ENCODE measurements at regions not wholly inside any gene's neighbourhood (a gene's known extent, or its start where the extent isn't known, plus 50 kb on each side); places are given as distances from the start of the nearest gene placed in this dataset.
"Not testable (repeated sequence)": the region's sequence is repeated elsewhere in the genome, so short reads cannot be mapped to it uniquely, and the experiment has no call there.

DNA sequence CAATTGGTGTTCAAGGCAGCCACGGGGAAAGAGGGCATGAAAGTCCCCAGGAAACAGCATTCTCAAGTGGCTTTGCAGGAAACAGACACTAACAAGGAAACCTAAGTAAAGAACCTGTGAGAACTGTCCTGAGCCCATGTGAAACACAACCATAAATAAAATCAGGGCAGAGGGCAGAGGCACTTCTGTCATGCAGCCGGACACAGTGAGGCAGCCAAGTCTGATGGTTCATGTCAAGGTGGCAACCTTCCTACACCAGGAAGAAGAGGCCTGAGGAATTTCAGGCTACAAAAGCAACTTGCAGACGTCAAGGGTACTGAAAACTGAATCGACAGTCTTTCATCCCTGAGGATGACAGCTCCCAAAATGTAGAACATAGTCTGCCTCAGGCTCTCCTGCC is 458.2 kb upstream of the NPVF start:
- in situ Hi-C loops (cut with HindIII; ENCODE audit: low sequenced_read_pairs): no loop called here

DNA sequence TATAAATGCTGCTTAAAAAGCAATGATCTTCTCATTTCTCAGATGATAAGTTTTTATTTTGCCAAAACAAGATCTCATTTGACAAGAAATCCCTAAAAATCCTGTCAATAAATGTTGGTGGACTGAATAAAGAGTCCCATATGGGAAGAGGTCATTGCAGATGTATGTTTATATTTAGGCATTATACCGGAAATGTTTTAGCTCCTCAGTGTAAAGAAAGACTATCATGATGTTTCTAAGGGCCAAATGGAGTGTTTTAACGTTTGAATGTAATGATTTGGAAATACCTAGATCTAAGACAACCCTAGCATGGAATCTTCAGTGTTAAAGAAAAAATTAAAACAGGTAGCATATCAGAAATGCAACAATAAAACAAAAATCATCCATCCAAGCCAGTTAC is 457.8 kb upstream of the NFE2L3 start:
- in situ Hi-C loops (cut with HindIII; ENCODE audit: low sequenced_read_pairs): no loop called here

DNA sequence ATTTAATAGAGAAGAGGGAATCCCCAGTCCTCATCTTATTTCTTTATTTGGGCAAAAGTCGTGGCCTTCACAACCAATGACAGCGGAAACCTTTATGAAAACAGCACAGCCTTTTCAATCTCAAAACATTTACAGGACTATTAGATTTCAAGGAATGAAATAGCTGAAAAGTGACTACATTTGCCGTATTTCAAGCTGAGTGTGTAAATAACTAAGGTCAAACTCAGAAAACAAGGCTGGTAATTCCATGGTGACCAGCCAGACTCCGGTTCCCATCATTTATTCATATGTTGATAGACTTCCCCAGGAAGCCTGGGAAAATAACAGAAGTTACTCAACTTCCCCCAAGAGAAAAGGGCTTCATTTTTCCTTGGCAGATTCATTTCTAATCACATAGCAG is 457.3 kb upstream of the NFE2L3 start:
- in situ Hi-C loops (cut with HindIII; ENCODE audit: low sequenced_read_pairs): no loop called here

DNA sequence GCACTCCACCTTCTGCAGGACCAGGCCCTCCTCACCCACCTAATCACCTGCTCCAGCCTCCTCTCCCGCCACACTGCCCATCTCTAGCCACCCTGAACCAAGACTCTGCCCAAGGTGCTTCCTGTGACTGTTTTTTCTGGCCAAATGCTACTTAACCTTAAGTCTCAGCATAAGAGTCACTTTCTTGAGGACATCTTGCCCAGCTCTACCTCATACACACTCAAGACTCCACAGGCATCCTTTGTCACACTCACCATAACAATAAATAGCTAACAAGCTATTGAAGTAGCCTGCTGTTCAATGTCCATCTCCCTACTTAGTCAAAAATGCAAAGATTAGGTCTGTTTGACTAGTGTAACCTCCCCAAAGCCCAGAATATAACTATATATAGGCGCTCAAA is 455.4 kb upstream of the NFE2L3 start:
- in situ Hi-C loops (cut with HindIII; ENCODE audit: low sequenced_read_pairs): no loop called here

DNA sequence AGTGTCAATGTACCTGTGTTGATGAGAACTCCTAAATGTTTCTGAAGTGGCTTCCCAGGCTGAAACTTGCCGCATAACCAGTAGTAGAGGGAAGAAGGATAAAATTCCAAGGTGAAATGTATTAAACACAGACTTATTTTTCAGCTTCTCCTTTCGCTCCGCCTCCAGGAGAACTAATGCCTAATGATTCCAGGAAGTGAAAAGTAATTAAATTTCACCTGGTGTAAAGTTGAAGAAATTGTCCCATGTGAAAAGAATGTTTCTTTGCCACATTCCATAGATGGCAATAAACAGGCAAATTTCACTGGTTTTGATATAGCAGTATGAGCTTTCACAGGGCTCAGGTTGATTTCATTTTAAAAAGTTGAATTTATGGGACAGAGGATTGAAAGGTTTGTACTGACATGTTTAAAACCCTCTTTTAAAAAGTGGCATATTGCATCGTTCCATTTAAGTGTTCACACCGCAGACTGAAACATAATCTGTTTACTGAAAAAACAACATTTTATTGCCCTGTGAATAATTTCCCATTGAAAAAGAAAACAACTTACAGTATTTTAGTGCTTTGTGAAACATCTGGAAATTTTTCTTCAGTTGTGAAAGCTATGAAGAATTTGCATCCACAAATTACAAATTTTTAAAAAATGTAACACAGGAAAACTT is 453.4 kb upstream of the NFE2L3 start:
- in situ Hi-C loops (cut with HindIII; ENCODE audit: low sequenced_read_pairs): no loop called here

DNA sequence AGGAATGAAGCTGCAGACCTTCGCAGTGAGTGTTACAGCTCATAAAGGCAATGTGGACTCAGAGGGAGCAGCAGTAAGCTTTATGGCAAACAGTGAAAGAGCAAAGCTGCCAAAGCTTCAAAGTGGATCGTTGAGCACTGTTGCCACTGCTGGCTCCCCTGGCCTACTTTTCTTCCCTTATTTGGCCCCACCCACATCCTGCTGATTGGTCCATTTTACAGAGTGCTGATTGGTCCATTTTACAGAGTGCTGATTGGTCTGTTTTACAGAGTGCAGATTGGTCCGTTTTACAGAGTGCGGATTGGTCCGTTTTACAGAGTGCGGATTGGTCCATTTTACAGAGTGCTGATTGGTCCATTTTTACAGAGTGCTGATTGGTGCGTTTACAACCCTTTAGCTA is 451.9 kb upstream of the NFE2L3 start:
- in situ Hi-C loops (cut with HindIII; ENCODE audit: low sequenced_read_pairs): not testable (repeated sequence)

DNA sequence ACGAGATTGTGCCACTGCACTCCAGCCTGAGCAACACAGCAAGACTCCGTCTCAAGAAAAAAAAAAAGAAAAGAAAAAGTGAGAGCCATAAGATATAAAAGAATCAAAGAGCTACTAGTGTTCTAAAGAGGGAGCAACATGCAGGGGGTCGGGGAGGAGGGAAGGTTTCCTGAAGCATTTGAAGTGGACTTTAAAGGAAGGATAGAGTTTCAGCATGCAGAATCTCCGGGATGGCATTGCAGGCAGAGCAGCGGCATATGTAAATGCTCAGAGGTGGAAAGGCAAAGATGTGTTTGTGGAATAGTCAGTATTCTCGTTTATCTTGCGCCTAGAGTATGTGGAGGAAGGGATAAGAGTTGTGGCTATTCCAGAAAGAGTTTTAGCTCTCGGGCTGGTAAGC is 447.6 kb upstream of the NFE2L3 start:
- in situ Hi-C loops (cut with HindIII; ENCODE audit: low sequenced_read_pairs): no loop called here

DNA sequence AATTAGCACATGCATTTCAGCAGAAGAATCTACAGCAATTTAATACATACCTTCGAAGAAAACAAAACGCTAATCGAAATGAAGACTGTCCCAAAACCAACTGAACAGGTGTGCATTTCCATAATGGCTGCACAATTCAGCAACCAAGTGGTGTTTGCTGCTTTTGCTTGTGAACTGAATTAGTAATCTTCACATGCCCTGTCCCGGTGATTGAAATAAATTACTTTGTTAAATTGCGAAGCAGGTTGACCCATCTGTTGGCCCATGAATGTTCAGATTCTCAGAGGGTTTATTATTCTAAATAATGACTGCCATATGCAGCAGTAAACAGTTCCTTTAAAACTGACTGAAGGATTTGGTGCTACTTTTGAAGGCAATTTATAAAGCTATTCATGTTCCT is 445.2 kb upstream of the NFE2L3 start:
- in situ Hi-C loops (cut with HindIII; ENCODE audit: low sequenced_read_pairs): no loop called here

DNA sequence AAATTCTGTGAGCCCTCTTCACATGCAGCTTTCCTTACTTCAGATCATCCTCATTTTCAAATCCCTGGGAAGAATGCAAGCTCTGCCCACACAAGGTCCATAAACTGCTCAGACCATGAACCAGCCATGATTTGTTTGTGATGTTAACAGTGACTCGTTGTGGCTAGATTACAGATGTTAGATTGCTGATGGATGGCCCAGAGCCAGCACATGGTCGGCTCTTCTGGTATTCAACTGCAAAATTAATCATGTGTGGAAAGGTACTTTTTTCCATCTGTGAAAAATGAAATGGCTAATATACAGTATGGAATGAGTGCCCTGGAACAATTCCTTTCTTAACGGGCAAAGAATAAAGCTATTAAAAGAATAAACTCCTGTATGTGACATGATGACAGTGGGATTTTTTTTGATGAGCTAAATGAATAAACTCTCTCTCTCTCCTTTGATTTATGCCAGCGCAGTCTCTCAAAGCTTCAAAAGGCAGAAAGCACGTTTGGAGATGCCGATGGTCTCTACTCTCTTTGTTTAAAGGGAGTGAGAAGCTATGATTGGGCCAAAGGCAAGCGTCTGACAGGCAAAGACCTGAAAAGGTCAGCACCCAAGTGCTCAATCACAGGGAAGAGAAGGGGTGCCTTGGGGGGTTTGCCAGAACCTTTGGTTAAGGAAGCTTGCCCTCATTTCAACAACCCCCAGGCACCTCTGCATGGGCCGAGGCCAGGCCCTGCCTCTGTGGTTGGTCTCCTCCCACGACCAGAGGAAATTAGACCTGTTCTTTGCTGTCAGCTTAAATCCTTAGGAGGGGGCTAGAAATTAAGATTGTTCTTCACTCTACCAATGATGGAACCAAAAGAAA is 444.0 kb upstream of the NFE2L3 start:
- in situ Hi-C loops (cut with HindIII; ENCODE audit: low sequenced_read_pairs): no loop called here

DNA sequence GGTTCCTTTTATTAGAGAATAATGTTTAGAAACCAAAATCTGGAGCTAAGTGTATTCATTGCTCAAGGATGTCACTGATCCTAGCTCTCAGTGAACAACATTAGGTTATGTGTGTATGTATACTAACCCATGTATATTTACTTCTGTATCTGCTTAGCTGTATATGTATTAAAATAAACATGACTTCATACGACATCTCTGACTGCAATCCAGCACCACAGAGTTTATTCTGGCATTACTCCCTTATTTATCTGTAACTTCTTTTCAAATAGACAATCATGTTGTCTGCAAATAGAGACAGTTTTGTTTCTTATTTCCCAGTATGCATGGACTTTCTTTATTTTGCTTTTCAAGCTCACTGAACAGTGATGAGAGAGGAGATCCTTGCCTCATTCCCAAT is 441.0 kb upstream of the NFE2L3 start:
- in situ Hi-C loops (cut with HindIII; ENCODE audit: low sequenced_read_pairs): no loop called here

DNA sequence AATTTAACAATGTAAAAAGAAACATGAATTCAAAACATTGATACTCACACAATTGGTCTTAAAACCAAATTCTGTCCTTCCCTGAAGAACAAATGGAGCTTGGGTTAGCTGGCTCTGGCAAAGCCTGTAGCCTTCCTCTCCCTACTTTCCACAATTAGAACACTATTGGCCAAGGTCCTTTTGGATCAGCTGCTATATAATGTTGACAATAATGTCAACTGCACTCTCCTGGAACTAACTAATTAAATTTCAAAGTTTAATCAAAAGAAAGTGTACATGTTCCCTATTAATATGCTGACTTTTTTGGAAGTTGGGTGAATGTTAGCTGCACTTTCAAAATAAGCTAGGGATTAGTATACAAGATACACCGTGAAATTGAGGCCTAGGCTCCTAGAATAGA is 440.1 kb upstream of the NFE2L3 start:
- in situ Hi-C loops (cut with HindIII; ENCODE audit: low sequenced_read_pairs): no loop called here

DNA sequence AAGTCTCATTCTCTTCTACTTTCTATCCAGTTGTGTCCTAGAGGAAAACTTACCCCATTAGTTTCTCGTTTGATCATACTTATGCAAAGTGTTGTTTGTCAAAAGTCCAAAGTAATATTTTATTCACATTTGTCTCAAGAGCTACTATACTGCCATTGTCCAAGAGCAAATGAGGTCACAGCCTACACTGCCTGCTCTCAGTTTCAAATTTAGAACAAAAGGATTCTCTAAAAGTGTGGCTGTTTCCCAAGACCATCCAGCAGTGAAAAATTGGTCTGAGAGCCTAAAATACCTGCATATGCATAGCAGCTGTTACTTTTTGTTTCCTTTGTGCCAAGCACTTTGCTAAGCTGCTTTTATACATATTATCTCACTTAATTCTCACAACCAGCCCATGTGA is 439.5 kb upstream of the NFE2L3 start:
- in situ Hi-C loops (cut with HindIII; ENCODE audit: low sequenced_read_pairs): no loop called here

DNA sequence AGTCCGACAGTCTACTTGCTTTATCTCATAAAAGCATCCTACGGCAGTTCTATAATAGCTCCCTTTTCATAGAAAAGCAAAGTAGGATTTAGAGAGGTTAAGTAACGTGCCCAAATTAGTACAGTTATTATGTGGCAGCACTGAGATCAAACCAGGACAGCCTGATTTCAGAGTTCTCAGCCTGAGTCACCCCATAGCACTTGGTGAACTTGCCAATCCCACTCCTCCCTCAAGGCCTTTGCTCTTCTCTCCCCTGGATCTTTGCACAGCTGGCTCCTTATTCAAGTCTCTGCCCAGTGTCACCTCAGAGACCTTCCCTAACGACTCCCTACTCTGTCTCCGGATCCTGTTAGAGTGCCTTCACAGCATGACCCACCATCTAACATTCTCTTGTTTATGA is 438.0 kb upstream of the NFE2L3 start:
- in situ Hi-C loops (cut with HindIII; ENCODE audit: low sequenced_read_pairs): no loop called here

DNA sequence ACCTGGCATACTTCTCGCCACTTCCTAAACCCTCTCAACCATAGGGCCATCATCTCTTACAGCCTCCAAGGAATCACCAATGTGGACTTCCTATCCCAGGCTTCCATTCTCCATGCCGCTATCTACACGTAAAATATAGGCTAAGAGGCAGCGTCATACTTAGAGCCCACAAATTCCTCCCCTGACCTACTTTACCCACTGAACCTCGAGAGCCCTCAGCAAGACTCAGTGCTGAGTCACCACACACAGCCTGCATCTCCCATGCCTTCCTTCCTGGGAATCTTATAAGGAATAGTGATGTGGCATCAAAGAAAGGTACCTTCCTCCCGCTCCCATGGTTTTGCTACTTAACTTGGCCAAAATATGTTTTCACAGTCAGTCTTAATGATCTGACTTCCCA is 435.6 kb upstream of the NFE2L3 start:
- in situ Hi-C loops (cut with HindIII; ENCODE audit: low sequenced_read_pairs): no loop called here

DNA sequence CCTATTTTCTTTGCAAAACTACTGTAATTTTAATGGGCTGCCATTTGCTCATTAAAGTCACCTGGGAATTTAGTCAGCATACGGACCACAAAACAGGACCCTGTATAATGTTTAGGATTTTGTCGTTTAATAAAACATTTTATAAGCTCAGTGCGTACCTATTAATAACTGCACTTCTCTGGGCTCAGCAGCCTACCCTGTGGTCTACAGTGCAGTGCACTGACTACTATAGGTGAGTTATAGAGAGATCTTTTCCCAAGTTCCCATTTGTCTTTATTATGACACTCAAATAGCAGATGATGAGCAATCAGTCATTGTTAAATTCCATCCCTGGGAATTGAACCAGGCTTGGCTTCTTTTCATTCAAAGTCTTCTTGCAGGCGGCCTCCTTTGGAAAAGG is 433.4 kb upstream of the NFE2L3 start:
- in situ Hi-C loops (cut with HindIII; ENCODE audit: low sequenced_read_pairs): no loop called here

DNA sequence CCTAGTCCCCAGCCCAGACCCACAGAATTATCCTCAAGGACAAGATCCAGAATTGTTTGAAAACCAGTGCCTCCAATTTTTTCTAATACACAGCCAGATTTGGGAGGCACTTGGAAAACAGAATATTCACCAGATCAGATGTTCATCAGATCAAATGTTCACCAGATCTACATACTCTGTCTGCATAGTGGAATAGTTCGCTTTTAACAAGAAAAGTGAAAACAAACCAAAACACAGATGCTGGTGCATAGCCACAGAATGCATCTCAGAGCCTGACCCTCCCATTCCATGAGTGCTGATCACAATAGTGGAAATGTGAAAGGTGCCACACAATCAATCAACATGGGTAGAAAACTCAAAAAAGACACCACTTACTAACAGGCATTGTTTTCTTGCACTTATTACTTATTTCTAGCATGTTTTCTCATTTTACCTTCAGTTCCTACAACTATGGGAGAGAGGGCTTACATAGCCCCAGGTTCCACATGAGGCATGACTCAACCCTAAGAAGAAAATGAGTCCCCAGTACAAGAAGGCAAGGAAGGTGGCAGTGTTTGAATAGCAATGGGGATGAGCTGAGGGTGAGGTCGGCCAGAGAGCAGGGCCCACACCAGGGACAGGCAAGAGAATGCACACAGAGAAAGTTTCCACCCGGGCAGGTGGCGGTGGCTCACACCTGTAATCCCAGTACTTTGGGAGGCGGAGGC is 432.7 kb upstream of the NFE2L3 start:
- in situ Hi-C loops (cut with HindIII; ENCODE audit: low sequenced_read_pairs): no loop called here

DNA sequence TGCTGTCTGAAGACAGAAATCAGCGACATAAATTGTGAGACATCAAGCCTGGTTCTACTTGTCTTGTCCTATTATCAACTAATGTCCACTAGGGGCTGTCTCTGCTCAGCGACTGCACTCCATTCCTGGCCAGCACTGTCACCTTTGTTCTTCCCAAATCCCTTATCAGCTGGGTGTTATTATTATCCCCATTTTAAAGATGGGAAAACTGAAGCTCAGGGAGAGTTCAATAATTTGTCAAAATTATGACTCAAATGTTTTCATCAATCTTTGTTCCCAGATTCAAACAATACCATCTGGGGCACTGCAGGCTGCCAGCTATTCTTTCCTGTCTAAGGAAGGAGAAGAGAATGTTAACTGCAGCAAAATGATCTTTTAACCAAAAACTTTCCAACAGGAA is 431.6 kb upstream of the NFE2L3 start:
- in situ Hi-C loops (cut with HindIII; ENCODE audit: low sequenced_read_pairs): no loop called here

DNA sequence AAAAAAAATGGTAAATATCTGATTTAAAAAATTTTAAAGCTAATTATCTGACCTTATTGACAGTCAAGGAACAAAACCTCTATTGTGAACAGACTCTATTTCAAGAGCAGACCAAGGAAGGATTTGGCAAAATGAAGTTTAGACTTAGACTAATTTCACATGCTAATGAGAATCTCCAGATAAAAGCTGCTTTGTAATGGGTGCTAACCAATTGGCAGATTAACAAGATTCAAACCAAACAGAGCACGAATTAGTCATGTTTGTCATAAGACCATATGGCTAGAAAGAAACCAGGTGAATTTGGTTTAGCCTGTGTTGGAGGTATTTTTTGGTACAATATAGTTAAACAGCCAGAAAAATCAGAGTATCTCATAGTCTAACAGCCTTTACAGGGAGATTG is 429.1 kb upstream of the NFE2L3 start:
- in situ Hi-C loops (cut with HindIII; ENCODE audit: low sequenced_read_pairs): no loop called here

DNA sequence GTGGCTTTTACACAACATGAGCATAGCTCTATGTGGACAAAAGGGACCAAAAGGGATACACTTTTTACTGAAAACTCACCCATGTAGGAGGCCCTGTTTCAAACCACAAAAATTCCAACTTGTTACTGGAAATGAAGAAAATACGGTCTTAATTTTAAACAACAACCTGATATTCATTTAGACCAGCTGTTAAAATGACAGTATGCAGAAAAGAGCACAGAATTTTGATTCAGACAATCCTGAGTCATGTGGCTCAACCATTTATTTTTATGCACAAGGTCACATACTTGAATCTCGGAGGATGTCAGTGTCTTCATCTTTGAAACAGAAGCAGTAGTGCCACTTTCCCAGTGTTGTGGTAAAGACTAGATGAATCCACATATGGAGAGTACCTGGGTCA is 426.5 kb upstream of the NFE2L3 start:
- in situ Hi-C loops (cut with HindIII; ENCODE audit: low sequenced_read_pairs): no loop called here

DNA sequence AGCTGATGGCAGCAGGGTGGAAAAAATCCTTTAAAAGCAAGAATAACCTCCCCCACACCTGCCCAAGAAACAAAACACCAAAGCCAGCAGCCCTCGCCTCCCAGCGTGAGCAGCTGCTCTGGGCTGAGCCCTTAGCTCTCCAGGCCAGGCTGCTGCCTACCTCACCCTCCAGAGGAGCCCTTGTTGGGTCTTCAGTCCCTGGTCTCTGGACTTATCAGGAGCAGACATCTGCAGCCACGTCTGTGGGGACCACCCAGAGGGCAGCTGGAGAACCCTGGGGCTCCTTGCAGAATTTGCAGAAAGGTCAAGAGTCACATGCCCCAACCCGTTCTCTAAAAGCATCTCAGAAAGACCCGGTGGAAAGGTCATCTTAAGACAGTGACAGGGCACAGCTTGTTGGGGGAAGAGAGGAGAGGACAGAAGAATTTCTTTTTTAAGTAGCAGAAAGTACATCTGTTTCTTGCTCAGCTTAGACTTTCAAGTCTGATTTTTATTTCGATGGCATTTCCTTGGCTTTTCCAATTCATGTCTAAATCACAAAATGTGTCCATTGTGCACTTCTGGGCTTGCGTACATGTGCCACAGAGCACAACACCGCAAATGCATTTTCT is 425.7 kb upstream of the NFE2L3 start:
- in situ Hi-C loops (cut with HindIII; ENCODE audit: low sequenced_read_pairs): no loop called here

DNA sequence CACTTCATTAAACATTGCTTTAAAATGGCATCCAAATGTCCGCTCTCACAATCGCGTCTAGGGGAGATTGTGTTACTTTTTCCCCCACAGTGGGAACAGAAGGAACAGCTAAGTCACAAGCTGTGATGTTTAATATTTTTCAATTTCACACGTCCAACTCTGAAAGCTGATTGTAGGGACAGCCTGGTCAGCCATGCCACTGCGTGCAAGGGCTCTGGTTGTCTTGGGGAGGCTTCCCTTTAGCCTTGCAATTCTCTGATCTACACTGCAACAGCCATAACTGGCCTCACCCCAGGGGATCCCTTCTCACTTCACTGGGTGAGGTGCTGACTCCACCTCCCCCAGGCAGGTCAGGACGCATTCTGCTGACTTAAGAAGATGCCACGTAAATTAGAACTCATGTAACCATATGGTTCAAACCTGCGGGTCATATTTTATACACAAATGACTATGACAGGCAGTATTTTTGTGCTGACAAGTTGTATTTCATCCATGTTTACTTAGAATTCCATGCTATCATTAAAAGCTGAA is 425.2 kb upstream of the NFE2L3 start:
- in situ Hi-C loops (cut with HindIII; ENCODE audit: low sequenced_read_pairs): no loop called here

Measured in endothelial cell of hepatic sinusoid (primary cell).